Endothelial cell of umbilical vein (primary cell): ENCODE measurements at regions not wholly inside any gene's neighbourhood (a gene's known extent, or its start where the extent isn't known, plus 50 kb on each side); places are given as distances from the start of the nearest gene placed in this dataset.

Experiments used
- BruUV-seq: library from RNA; stranded (reverse); fragments of 400-500 nt; replicated peaks from 2 replicates; lab custom pipeline; 2021; lab: Mats Ljungman, UMichigan
- CTCF ChIA-PET: fragments of 300-600, 350-600 bp; sonication (Branson Sonifier 250); formaldehyde crosslinking; loops from one replicate; lab custom pipeline; 2021; ENCODE audit warnings: antibody characterized with exemption, inconsistent platforms; lab: Charles Lee
- POLR2A ChIA-PET: fragments of 300-600, 350-600 bp; sonication (Branson Sonifier 250); formaldehyde crosslinking; loops from one replicate; lab custom pipeline; 2021; ENCODE audit warnings: antibody characterized with exemption, inconsistent platforms; lab: Charles Lee
- DNase-seq: peaks from one replicate; pipeline ENCODE4 v3.0.0-alpha.2; 2011; ENCODE audit warnings: low read depth, low spot score
- FAIRE-seq: peaks from 2 replicates; lab custom pipeline; 2011; peaks lifted over from hg19 to GRCh38; lab: Jason Lieb, UNC
- H2AFZ ChIP-seq: 2 replicates; pipeline ENCODE4 v1.6.0; 2012; ENCODE audit warnings: low read depth, low read length, control low read depth, inconsistent platforms
- H3K27ac ChIP-seq: 2 replicates; pipeline ENCODE4 v1.5.1; 2011; ENCODE audit warnings: low read depth, mild to moderate bottlenecking, control low read depth, low read length, moderate library complexity; ENCODE audit not compliant: insufficient read depth
- H3K27me3 ChIP-seq, 2 experiments: 2 replicates each; pipeline versions ENCODE4 v1.6.0 to v1.6.1; 2011; ENCODE audit warnings: low read length in 2 of 2, mixed read lengths in 1 of 2; ENCODE audit not compliant: control insufficient read depth in 2 of 2, insufficient read depth in 2 of 2
- H3K36me3 ChIP-seq, 2 experiments: 2 replicates in 1 of 2; 3 replicates in 1 of 2; pipeline ENCODE4 v1.5.1; 2011; ENCODE audit warnings: low read length in 2 of 2, mild to moderate bottlenecking in 1 of 2, moderate library complexity in 1 of 2; ENCODE audit not compliant: control insufficient read depth in 2 of 2, insufficient read depth in 2 of 2; ENCODE audit errors: extremely low read depth in 1 of 2
- H3K4me1 ChIP-seq: 3 replicates; pipeline ENCODE4 v1.5.1; 2011; ENCODE audit warnings: mild to moderate bottlenecking, low read length; ENCODE audit not compliant: control insufficient read depth, insufficient read depth; ENCODE audit errors: extremely low read depth
- H3K4me2 ChIP-seq: 2 replicates; pipeline ENCODE4 v1.6.1; 2011; ENCODE audit warnings: low read length, control low read depth, mixed read lengths; ENCODE audit not compliant: insufficient read depth
- H3K4me3 ChIP-seq, 3 experiments: fragments of 200-600 bp in 1 of 3; sonication (generic), shearing (Covaris generic) in 1 of 3; replicated peaks in 1 of 3; 2 replicates each; pipeline ENCODE4 v1.5.1; 2011 to 2016; ENCODE audit warnings: control low read depth in 3 of 3, low read length in 3 of 3, mild to moderate bottlenecking in 2 of 3, inconsistent platforms in 1 of 3, low read depth in 1 of 3, moderate library complexity in 1 of 3; ENCODE audit not compliant: insufficient read depth in 1 of 3
- H3K79me2 ChIP-seq: 2 replicates; pipeline ENCODE4 v1.6.0; 2012; ENCODE audit warnings: low read length, inconsistent platforms; ENCODE audit not compliant: control insufficient read depth, insufficient read depth
- H3K9ac ChIP-seq: replicated peaks from 2 replicates; pipeline ENCODE3; 2011; ENCODE audit warnings: low read length, control low read depth; ENCODE audit not compliant: insufficient read depth; ENCODE audit errors: extremely low read depth
- H3K9me1 ChIP-seq: replicated peaks from 3 replicates; pipeline ENCODE4 v1.6.0; 2011; ENCODE audit warnings: mild to moderate bottlenecking, low read length; ENCODE audit not compliant: control insufficient read depth, insufficient read depth; ENCODE audit errors: extremely low read depth
- H3K9me3 ChIP-seq: replicated peaks from 2 replicates; pipeline ENCODE4 v1.5.1; 2012; ENCODE audit warnings: low read length, inconsistent platforms; ENCODE audit not compliant: control insufficient read depth, insufficient read depth
- H4K20me1 ChIP-seq: replicated peaks from 2 replicates; pipeline ENCODE3; 2011; ENCODE audit warnings: mild to moderate bottlenecking, low read length; ENCODE audit not compliant: control insufficient read depth, insufficient read depth; ENCODE audit errors: extremely low read depth
- CTCF ChIP-seq, 2 donors: IDR thresholded peaks; 1 replicate in 1 of 2; 2 replicates in 1 of 2; pipeline ENCODE4 v1.5.1; 2011; ENCODE audit warnings: low read length in 2 of 2, mild to moderate bottlenecking in 2 of 2, moderate library complexity in 2 of 2, control low read depth in 1 of 2, inconsistent platforms in 1 of 2, low read depth in 1 of 2; ENCODE audit not compliant: insufficient read depth in 1 of 2; ENCODE audit errors: extremely low read depth in 1 of 2
- EZH2 ChIP-seq: IDR thresholded peaks from 2 replicates; pipeline ENCODE4 v1.6.1; 2012; ENCODE audit warnings: borderline replicate concordance, low read depth, mild to moderate bottlenecking, moderate library complexity, low read length, inconsistent platforms; ENCODE audit not compliant: severe bottlenecking
- FOS ChIP-seq: IDR thresholded peaks from 2 replicates; pipeline ENCODE4 v1.6.1; 2011; ENCODE audit warnings: mild to moderate bottlenecking, low read length, moderate library complexity, borderline replicate concordance; ENCODE audit not compliant: insufficient read depth
- GATA2 ChIP-seq: IDR thresholded peaks from 2 replicates; pipeline ENCODE4 v1.7.0; 2011; ENCODE audit warnings: low read depth, mild to moderate bottlenecking, moderate library complexity, mixed read lengths, low read length; ENCODE audit not compliant: insufficient read length, insufficient read depth
- JUN ChIP-seq: IDR thresholded peaks from 2 replicates; pipeline ENCODE4 v1.6.1; 2011; ENCODE audit warnings: borderline replicate concordance, low read depth; ENCODE audit not compliant: insufficient read length, insufficient read depth
- MAX ChIP-seq: IDR thresholded peaks from 2 replicates; pipeline ENCODE4 v1.6.1; 2011; ENCODE audit not compliant: insufficient read depth, insufficient read length
- MYC ChIP-seq: IDR thresholded peaks from one replicate; pipeline ENCODE4 v1.6.1; 2011; ENCODE audit warnings: mild to moderate bottlenecking, low read depth, low read length
- POLR2A ChIP-seq: IDR thresholded peaks from 2 replicates; pipeline ENCODE4 v1.6.1; 2012; ENCODE audit warnings: low read depth, mild to moderate bottlenecking, control low read depth, low read length
- POLR2AphosphoS5 ChIP-seq: IDR thresholded peaks from 2 replicates; pipeline ENCODE4 v1.6.1; 2012; ENCODE audit warnings: low read depth, mild to moderate bottlenecking, control low read depth, low read length, moderate library complexity; ENCODE audit not compliant: insufficient read depth
- dilution Hi-C: fragments of 300-500 bp; cut with MboI; formaldehyde crosslinking; loops from one replicate; pipeline ENCODE4 v1.15.0; 2019; ENCODE audit warnings: low sequenced_read_pairs; ENCODE audit not compliant: extremely low pct_ligation_motif_present
- intact Hi-C: fragments of 100-400 bp; cut with micrococcal nuclease; formaldehyde crosslinking; loops from one replicate; pipeline ENCODE4 v1.10.0; 2022

GRCh38 chr4:10212400-10212799, 95.8 kb upstream of the WDR1 start:
- Histone ChIP-seq H3K9ac (no peak overlapping the region), H3K27me3 (no peaks in the 10 kb centered on the region), H2AFZ (no peak overlapping the region), H3K9me1 (no peaks in the 10 kb centered on the region), H4K20me1 (no peaks in the 10 kb centered on the region), H3K4me2 (no peak overlapping the region), H3K4me3 (no peak overlapping the region), H3K4me1 (peaks cover 10% of the 10 kb centered on the region), H3K79me2 (no peaks in the 10 kb centered on the region), H3K36me3 (no peaks in the 10 kb centered on the region), H3K9me3 (no peaks in the 10 kb centered on the region), H3K27ac (no peak overlapping the region)
- peak; percentile 93 for TF ChIP-seq FOS
- TF ChIP-seq MAX, result no peak
- no peak for TF ChIP-seq CTCF (IDR thresholded peaks at IDR 0.05; ENCODE audit: extremely low read depth in 1 of 2, insufficient read depth in 1 of 2, low read depth in 1 of 2, low read length in 2 of 2)
- TF ChIP-seq EZH2, result no peak
- peak; percentile 87 for TF ChIP-seq GATA2
- ChIA-PET POLR2A (no interaction called here), CTCF (no interaction called here)
- FAIRE-seq (no peak), DNase-seq (no peak)
- dilution Hi-C loops (no loop called here), intact Hi-C loops (no loop called here)
- no TSS peak for BruUV-seq

GRCh38 chr4:10207116-10207515, 90.5 kb upstream of the WDR1 start:
- intact Hi-C loops (no loop called here), dilution Hi-C loops (no loop called here)
- no peak for FAIRE-seq
- DNase-seq, result no peak
- no peaks in the 10 kb centered on the region for H3K9me1 ChIP-seq
- H3K79me2 ChIP-seq, result no peaks in the 10 kb centered on the region
- H3K36me3 ChIP-seq, result no peaks in the 10 kb centered on the region
- ChIA-PET CTCF (no interaction called here), POLR2A (no interaction called here)
- no peak overlapping the region for H3K4me3 ChIP-seq
- no peak overlapping the region for H3K9ac ChIP-seq
- no peak overlapping the region for H3K27ac ChIP-seq
- H3K4me2 ChIP-seq, result no peak overlapping the region
- no peaks in the 10 kb centered on the region for H4K20me1 ChIP-seq
- H3K9me3 ChIP-seq, result no peaks in the 10 kb centered on the region
- TF ChIP-seq POLR2A, result no peak
- TF ChIP-seq CTCF (IDR thresholded peaks at IDR 0.05; ENCODE audit: extremely low read depth in 1 of 2, insufficient read depth in 1 of 2, low read depth in 1 of 2, low read length in 2 of 2), result no peak
- no peak for TF ChIP-seq JUN
- TF ChIP-seq MYC, result no peak
- TF ChIP-seq FOS, result no peak
- TF ChIP-seq MAX, result no peak
- no peak for TF ChIP-seq GATA2
- no peak for TF ChIP-seq POLR2AphosphoS5
- TF ChIP-seq EZH2, result no peak
- H3K4me1 ChIP-seq, result peaks cover 7% of the 10 kb centered on the region
- no TSS peak for BruUV-seq
- H3K27me3 ChIP-seq, result no peaks in the 10 kb centered on the region
- H2AFZ ChIP-seq, result no peak overlapping the region
